Heart left ventricle (tissue), 13 donors: ENCODE measurements at regions not wholly inside any gene's neighbourhood (a gene's known extent, or its start where the extent isn't known, plus 50 kb on each side); places are given as distances from the start of the nearest gene placed in this dataset.

Source experiments
- POLR2A ChIP-seq, 2 donors: fragments of 450-650 bp; IDR thresholded peaks; one replicate each; pipeline ENCODE4 v1.6.1; 2017; ENCODE audit warnings: antibody characterized with exemption in 2 of 2, mild to moderate bottlenecking in 2 of 2, moderate library complexity in 2 of 2
- TF ChIP-seq, protein P1 (sequence below), 12 donors: fragments of 200-600 bp; sonication (generic) in 4 of 12; IDR thresholded peaks; one replicate each; pipeline versions ENCODE4 v1.5.0 to v1.8.0; 2018 to 2022; ENCODE audit warnings: antibody characterized with exemption in 12 of 12, mild to moderate bottlenecking in 5 of 12
- donor health status: ischemic (EF 13 %, LVEDD 7.1; RV severe dilation, severe dysfunction).
- donor health status: DM: no; HTN: yes; CAD: no.
- donor health status: DM: no; HTN: no; CAD: no.
- donor health status: ischemic (EF 25% LVEDD 6.9; RV normal size, moderate dysfunction).
- donor health status: ischemic (EF 25% LVEDD 5.7; RV mildly dilated, moderate dysfunction).
- donor health status: ischemic (EF 35%, LVEDD 5.7; RV mildly dilated, moderate dysfunction).
- donor health status: nonischemic (EF 11% LVEDD 7.7; RV severe dilation, severe dysfunction).
- donor health status: DM: yes; HTN: yes; CAD: no.
- donor health status: PGD.
- donor health status: ischemic (EF 29% LVEDD 5.4; RV normal size, mild dysfunction).
- donor health status: nonischemic (EF 23%, LVEDD 6.1; RV moderate dilation, normal function).

GRCh38 chr20:24763386-24764026 is 185.6 kb upstream of the CST7 start:
- TF ChIP-seq POLR2A (IDR thresholded peaks at IDR 0.05), result no peak
- TF ChIP-seq, protein P1, sequence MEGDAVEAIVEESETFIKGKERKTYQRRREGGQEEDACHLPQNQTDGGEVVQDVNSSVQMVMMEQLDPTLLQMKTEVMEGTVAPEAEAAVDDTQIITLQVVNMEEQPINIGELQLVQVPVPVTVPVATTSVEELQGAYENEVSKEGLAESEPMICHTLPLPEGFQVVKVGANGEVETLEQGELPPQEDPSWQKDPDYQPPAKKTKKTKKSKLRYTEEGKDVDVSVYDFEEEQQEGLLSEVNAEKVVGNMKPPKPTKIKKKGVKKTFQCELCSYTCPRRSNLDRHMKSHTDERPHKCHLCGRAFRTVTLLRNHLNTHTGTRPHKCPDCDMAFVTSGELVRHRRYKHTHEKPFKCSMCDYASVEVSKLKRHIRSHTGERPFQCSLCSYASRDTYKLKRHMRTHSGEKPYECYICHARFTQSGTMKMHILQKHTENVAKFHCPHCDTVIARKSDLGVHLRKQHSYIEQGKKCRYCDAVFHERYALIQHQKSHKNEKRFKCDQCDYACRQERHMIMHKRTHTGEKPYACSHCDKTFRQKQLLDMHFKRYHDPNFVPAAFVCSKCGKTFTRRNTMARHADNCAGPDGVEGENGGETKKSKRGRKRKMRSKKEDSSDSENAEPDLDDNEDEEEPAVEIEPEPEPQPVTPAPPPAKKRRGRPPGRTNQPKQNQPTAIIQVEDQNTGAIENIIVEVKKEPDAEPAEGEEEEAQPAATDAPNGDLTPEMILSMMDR (IDR thresholded peaks at IDR 0.05), result no peak
